DMS153 (cell line): ENCODE measurements at regions not wholly inside any gene's neighbourhood (a gene's known extent, or its start where the extent isn't known, plus 50 kb on each side); places are given as distances from the start of the nearest gene placed in this dataset.
A peak's percentile ranks its signal among the peaks of the same experiment; 100 is the strongest.

ENCODE experiments used
- DNase-seq: peaks from one replicate; lab custom pipeline; 2025; lab: John Stamatoyannopoulos, UW

DNA sequence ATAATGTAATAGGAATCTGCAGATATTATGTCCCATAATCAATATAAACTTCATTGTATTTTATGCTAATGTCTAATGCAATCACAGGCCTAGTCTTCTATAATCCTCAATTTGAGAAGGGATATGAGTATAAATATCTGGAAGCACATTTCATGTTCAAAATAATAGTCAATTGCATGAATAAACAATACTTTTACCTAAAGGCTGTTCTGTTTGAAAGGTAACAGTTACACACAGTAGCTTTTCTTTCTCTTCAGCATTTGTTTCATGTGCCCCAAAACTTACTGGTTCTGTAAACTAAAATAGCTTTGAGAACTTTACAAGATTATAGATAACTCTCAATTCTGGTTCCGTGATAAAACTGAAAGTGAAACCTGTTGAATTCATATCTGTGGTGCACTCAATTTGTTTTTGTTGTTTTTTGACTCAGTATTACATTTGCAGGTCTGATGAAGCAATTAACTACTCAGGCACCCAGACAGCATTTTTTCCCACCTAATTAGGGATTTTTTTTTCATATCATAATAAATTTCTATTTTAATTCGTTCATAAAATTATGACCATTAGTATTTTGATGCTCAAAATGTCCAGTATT lies 1193.8 kb downstream of the SLITRK1 start:
- DNase-seq, result no peak

DNA sequence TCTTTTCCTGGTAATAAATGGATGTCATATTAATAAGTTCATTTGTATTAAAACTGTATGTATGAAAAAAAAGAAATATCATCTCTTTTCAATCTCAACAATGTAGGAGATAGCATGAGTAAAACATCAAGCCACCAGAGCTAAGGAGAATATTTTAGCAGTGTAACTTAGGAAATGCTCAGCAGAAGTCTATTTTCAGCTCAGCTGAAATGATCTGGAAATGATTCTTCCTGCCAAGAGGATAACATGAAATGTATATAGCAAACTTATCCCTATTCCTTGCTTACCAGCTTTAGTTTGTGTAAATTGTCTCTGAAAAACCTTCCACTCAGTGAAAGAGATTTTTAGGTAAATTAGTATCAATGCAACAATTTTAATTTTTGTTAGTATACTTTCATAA lies 1194.4 kb downstream of the SLITRK1 start:
- no peak for DNase-seq

GRCh38 chr13:82681535-82681934 lies 1200.7 kb downstream of the SLITRK1 start:
- no peak for DNase-seq

GRCh38 chr13:82678052-82678451 lies 1204.2 kb downstream of the SLITRK1 start:
- no peak for DNase-seq

DNA sequence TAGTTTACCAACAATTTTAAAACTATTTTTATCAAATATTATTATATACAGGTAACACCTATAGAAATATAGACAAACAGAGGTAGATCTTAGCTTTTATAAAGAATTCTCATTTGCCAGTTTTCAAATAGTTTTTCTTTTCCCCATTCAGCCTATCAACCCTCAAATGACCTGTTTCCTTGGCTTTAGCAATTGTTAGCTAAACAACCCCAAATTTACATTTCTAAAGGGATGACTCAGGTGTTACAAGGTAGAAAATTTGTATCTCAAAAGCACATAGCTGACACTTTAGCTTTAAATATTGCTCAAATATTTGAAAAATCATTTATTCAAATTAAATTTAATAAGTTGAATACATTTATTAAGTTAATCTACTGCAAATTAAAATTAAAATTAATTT lies 1207.2 kb downstream of the SLITRK1 start:
- no peak for DNase-seq

- DNase-seq, result no peak
These were observed 1207.7 kb downstream of the SLITRK1 start for GRCh38 chr13:82674546-82674945.

- no peak for DNase-seq
These were observed 1210.0 kb downstream of the SLITRK1 start for GRCh38 chr13:82672248-82672647.

- DNase-seq, result no peak
These were observed 1218.1 kb downstream of the SLITRK1 start for GRCh38 chr13:82664183-82664582.

- no peak for DNase-seq
These were observed 1221.1 kb downstream of the SLITRK1 start for GRCh38 chr13:82661126-82661525.

DNA sequence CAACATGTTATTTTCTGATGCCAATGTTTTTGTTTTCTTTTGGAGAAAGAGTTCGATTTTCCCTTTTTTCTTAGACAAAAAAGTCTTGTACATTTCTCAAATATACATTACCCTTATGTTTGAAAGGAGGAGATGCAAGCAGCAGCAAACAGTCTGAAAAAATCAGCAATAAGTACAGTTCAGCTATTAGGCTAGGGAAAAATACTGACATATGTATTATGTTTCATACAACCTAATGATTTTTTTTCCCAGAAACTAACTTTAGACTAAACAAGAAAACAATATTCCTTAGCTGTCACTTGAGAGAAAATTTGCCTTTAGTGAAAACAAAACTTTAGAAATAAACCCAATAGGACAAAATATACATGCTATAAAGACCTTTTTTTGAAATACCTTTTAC lies 1223.5 kb downstream of the SLITRK1 start:
- DNase-seq, result no peak

DNA sequence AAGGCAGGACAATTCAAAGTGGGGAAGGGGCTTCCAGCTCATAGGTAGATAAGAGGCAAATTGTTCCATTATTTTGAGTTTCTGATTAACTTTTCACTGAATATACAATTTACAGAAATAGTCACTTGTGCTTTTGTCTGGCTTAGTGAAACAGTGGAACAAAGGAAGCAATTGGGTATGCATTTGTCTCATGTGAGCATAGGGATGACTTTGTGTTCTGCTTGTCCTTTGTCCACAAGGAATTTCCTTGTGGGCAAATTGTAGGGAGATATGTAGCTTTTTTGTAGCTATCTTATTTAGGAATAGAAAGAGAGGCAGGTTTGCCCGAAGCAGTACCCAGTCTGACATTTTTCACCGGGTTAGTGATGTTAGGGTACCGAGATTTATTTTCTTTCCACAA lies 1224.8 kb downstream of the SLITRK1 start:
- DNase-seq, result no peak

DNA sequence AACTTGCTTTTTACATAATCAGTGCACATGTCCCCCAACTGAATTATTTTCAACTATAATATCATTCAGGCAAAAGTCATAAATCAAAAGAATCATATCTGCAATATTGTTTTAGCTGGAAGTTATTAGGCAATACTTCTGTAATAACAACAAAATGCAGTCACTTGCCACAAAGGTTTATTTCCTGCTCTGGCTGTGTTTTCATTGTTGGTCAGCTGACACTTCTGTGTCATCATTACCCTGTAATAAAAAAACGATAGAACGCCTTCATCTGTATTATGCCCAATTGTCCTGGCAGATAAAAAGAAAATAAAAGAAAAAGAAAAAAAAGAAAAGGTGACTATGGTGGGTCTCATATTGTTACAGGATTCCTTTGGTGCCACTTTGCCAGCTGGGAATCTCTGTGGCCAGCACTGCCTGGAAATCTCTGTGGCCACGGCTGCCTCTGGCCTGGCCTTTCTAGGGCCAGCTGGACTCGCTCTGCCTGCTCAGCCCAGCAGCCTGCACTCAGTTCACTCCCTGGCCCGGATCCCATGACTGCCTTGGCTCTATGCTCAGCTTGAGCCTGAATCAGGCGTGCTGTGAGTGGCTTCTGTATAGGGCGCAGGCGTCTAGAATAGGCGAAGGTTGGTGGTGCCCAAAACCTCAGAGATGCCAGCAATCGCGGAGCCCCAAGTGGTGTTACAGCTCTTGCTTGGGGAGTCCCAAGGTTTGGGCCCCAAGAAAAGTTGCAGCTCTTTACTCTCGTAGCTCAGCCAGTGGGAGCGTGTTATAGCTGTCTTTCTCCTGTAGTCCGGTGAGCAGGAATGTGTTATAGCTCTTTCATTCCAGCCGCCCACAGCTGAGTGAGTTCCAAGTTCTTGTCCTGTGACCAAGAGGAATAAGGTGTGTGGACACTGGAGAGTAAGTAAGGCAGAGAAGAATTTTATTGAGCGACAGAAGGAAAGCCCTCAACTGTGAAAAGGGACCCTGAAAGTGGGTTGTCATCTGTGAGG lies 1227.1 kb downstream of the SLITRK1 start:
- DNase-seq, result no peak

GRCh38 chr13:82654143-82654542 lies 1228.1 kb downstream of the SLITRK1 start:
- no peak for DNase-seq

GRCh38 chr13:82647540-82647939 lies 1234.7 kb downstream of the SLITRK1 start:
- DNase-seq, result no peak

GRCh38 chr13:82636119-82636518 lies 1246.2 kb downstream of the SLITRK1 start:
- no peak for DNase-seq

GRCh38 chr13:82634946-82635345 lies 1247.3 kb downstream of the SLITRK1 start:
- no peak for DNase-seq

DNA sequence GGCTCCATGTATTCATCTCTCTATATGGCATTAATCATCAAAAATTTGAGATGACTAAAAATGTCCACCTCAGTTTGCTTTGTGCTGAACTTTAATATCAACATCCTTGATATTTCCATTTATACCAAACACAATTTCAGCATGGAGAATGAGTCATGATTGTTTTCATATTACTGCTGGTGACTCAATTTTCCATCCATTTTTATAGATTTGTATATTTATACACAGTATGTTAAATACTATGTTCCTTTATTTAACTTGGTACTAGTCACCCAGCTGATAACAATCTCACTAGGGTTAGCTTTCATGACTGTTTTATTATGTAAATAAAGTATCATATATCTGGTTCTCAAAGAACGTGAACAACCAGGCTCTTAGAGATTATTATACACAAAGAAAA lies 1255.1 kb downstream of the SLITRK1 start:
- peak; percentile 58 for DNase-seq

DNA sequence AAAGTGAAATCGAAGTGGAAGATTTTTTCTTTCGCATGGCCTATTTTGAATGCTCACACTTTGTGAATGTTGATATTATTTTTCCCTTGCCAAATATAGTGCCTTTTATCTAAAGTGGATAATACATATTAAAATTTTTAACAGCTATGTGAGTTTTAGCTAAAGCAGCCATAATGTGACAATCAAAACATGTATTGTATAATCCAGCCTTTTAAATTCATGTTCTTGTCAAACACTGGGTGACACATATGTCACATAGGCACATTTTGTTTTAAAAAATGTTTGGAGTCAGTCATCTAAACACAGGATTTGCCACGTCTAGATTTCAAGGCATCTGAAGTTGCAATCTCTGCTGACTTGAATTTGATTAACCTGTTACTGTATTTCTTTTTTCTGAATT lies 1256.6 kb downstream of the SLITRK1 start:
- DNase-seq, result no peak

DNA sequence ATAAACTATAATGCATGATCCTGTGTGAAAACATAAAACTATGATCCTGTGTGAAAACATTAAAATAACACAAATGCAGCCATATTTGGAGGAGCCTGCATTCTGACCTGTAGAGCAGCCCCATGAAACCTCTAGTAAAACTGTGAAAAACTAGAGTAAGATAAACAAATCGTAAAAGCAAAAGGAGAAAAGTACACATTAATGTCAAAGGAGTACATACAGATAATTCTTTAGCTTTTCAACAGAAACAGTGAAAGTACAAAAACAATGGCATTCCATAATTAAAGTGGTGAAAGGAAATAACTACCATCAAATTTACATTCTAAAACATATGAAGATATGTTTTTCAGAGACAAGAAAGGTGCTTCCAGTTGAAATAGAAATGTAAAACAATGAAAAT lies 1267.2 kb downstream of the SLITRK1 start:
- DNase-seq, result no peak

DNA sequence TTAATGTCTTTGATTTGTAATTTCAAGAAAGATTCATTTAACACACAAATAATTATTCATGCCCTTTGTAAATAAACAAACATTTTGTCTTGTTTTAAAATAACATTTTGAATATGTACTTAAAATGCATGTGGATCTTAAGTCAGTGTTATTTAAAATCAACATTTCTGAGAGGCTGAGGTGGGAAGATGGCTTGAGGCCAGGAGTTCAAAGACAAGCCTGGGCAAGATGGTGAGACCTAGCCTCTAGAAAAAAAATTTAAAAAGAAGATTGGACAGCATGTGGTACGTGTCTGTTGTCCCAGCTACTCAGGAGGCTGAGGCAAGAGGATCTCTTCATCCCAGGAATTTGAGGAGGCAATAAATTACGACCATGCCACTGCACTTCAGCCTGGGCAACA lies 1268.2 kb downstream of the SLITRK1 start:
- DNase-seq, result no peak

DNA sequence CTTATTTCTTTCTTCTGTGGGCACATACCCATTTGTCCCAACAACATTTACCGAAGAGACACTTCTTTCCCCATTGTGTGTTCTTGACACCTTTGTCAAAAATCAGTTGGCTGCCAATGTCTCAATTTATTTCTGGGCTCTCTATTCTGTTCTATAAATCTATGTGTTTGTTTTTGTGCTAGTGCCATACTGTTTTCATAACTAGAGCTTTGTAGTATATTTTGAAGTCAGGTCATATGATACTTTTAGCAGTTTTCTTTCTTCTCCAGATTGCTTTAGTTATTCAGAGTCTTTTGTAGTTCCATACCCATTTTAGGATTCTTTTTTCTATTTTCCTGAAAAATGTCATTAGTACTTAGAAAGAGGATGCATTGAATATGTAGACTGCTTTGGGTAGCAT lies 1276.3 kb downstream of the SLITRK1 start:
- DNase-seq, result no peak

DNA sequence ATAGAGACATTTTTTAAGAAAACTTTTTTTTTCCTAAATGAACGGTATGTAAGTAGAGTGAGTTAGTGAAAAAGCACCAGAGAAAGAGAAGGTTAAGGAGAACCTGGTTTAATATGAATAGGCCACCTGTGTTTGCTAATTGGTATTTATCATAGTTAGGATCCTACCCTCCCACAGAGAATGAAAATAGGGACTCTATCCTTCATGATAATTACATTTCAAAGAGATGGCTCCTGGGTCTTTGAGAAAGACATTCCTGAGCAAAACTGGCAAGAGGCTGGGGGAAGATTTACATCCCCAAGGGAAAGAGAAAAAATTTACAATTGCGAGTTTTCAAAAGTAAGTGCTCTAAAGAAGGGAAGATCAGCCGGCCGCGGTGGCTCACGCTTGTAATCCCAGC lies 1284.5 kb downstream of the SLITRK1 start:
- no peak for DNase-seq

DNA sequence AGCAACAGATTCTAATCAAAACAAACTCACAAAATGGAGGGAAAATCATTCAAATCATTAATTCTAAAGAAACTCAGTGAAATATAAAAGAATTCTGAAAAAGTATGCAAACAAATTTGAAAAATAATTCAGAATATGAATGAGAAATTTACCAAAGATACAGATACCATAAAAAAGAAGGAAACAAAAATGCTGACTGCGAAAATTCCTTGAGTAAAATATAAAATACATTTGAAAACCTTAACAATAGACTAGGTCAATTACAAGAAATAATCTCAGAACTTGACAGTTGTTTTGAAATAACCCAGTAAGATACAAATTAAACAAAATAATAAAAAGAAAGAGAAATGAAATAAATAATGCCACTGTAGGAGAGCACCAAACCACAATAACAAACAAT lies 1289.0 kb downstream of the SLITRK1 start:
- no peak for DNase-seq

DNA sequence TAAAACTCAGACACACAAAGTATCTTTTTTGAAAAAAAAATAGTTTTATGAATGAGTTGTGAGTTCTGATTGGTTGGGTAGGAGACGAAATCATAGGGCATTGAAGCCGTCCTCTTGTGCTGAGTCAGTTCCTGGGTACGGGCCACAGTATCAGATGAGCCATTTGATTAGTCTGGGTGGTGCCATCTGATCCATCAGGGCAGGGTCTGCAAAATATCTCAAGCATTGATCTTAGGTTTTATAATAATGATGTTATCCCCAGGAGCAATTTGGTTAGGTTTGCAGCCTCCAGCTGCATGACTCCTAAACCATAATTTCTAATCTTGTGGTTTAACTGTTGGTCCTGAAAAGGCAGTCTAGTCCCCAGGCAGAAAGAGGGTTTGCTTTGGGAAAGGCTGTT lies 1310.6 kb downstream of the SLITRK1 start:
- DNase-seq, result no peak
